HepG2 (cell line): ENCODE measurements at regions not wholly inside any gene's neighbourhood (a gene's known extent, or its start where the extent isn't known, plus 50 kb on each side); places are given as distances from the start of the nearest gene placed in this dataset.

Experiments
- ATAC-seq: fragments of 200-7000 bp; cut with Tn5 transposase; 3 replicates; pipeline ENCODE4 v1.9.1; 2020; ENCODE audit warnings: mild to moderate bottlenecking, moderate library complexity
- BruUV-seq: library from RNA; stranded (reverse); fragments of 400-500 nt; replicated peaks from 2 replicates; lab custom pipeline; 2021; lab: Mats Ljungman, UMichigan
- CTCF ChIA-PET: fragments of 300-600 bp; formaldehyde crosslinking; extraction: SDS; loops from one replicate; lab custom pipeline; 2021; ENCODE audit warnings: low total read pairs, inconsistent platforms, low intra/inter-chr PET ratio; lab: Yijun Ruan, JAX
- POLR2A ChIA-PET: fragments of 350-600 bp; sonication (Branson Sonifier 250); formaldehyde crosslinking; loops from one replicate; lab custom pipeline; 2020; ENCODE audit warnings: antibody characterized with exemption, inconsistent platforms; lab: Yijun Ruan, JAX
- DNase-seq: peaks from one replicate; pipeline ENCODE4 v3.0.0-alpha.2; 2015; ENCODE audit warnings: low spot score
- FAIRE-seq: peaks from 3 replicates; lab custom pipeline; 2011; peaks lifted over from hg19 to GRCh38; lab: Jason Lieb, UNC
- H2AFZ ChIP-seq: one replicate; pipeline ENCODE4 v1.6.1; 2011; ENCODE audit warnings: low read length, inconsistent platforms
- H3K27ac ChIP-seq: fragments of 300-600 bp; 3 replicates; pipeline ENCODE4 v1.8.0; 2011; ENCODE audit warnings: mixed run types, mild to moderate bottlenecking, mixed read lengths, low read length, inconsistent platforms; ENCODE audit not compliant: insufficient read depth; ENCODE audit errors: extremely low read length
- H3K27me3 ChIP-seq, 2 experiments: fragments of 200-600 bp in 1 of 2; 2 replicates in 1 of 2; 3 replicates in 1 of 2; pipeline versions ENCODE4 v1.6.0 to v1.8.0; 2011; ENCODE audit warnings: low read length in 2 of 2, mild to moderate bottlenecking in 2 of 2, moderate library complexity in 2 of 2, inconsistent platforms in 1 of 2; ENCODE audit not compliant: insufficient read depth in 2 of 2, control insufficient read depth in 1 of 2
- H3K36me3 ChIP-seq, 2 experiments: fragments of 200-600 bp in 1 of 2; replicated peaks in 1 of 2; 2 replicates in 1 of 2; 3 replicates in 1 of 2; pipeline versions ENCODE4 v1.5.1 to v1.8.0; 2011; ENCODE audit warnings: low read length in 2 of 2, inconsistent platforms in 1 of 2; ENCODE audit not compliant: insufficient read depth in 2 of 2, control insufficient read depth in 1 of 2
- H3K4me1 ChIP-seq: 2 replicates; pipeline ENCODE4 v1.5.1; 2012; ENCODE audit warnings: low read length, inconsistent platforms; ENCODE audit not compliant: insufficient read depth
- H3K4me2 ChIP-seq: 2 replicates; pipeline ENCODE4 v1.6.0; 2011; ENCODE audit warnings: low read depth, low read length, inconsistent platforms
- H3K4me3 ChIP-seq, 3 experiments: fragments of 200-600 bp in 1 of 3; sonication (generic), shearing (Covaris generic) in 1 of 3; replicated peaks in 1 of 3; 2 replicates each; pipeline ENCODE4 v1.5.1; 2011 to 2016; ENCODE audit warnings: low read length in 3 of 3, inconsistent platforms in 2 of 3, low read depth in 2 of 3, mild to moderate bottlenecking in 2 of 3, control low read depth in 1 of 3, mixed read lengths in 1 of 3; ENCODE audit not compliant: insufficient read depth in 1 of 3
- H3K79me2 ChIP-seq: one replicate; pipeline ENCODE4 v1.6.1; 2011; ENCODE audit warnings: low read length, inconsistent platforms; ENCODE audit not compliant: insufficient read depth
- H3K9ac ChIP-seq: 2 replicates; pipeline ENCODE4 v1.6.0; 2011; ENCODE audit warnings: mild to moderate bottlenecking, low read depth, low read length, inconsistent platforms; ENCODE audit not compliant: insufficient read depth
- H3K9me3 ChIP-seq: 2 replicates; pipeline ENCODE4 v1.5.1; 2012; ENCODE audit warnings: mild to moderate bottlenecking, low read length
- H4K20me1 ChIP-seq: 2 replicates; pipeline ENCODE4 v1.6.0; 2011; ENCODE audit warnings: inconsistent platforms, mild to moderate bottlenecking, low read length, moderate library complexity; ENCODE audit not compliant: insufficient read depth
- GATAD1 ChIP-seq: IDR thresholded peaks from 2 replicates; pipeline ENCODE4 v1.6.1; 2016; ENCODE audit warnings: missing genetic modification reagents, missing compliant biosample characterization
- HDAC1 ChIP-seq: sonication (generic); formaldehyde crosslinking; IDR thresholded peaks from 2 replicates; pipeline ENCODE4 v1.5.1; 2020; ENCODE audit warnings: mild to moderate bottlenecking, missing genetic modification reagents
- HOXA7 ChIP-seq: sonication (generic); formaldehyde crosslinking; IDR thresholded peaks from 2 replicates; pipeline ENCODE4 v1.8.1; 2022; ENCODE audit warnings: mild to moderate bottlenecking, missing genetic modification reagents, moderate library complexity
- IRX3 ChIP-seq: sonication (generic); formaldehyde crosslinking; IDR thresholded peaks from 2 replicates; pipeline ENCODE4 v1.8.1; 2023; ENCODE audit warnings: mild to moderate bottlenecking, low read depth, missing genetic modification reagents, borderline replicate concordance
- KAT7 ChIP-seq: IDR thresholded peaks from 2 replicates; pipeline ENCODE4 v1.6.1; 2018; ENCODE audit warnings: borderline replicate concordance, missing compliant biosample characterization
- MNT ChIP-seq: fragments of 450-650 bp; IDR thresholded peaks from 2 replicates; pipeline ENCODE4 v1.6.1; 2016
- NFRKB ChIP-seq: fragments of 450-650 bp; IDR thresholded peaks from 2 replicates; pipeline ENCODE4 v1.6.1; 2017
- PHB2 ChIP-seq: fragments of 450-650 bp; IDR thresholded peaks from 2 replicates; pipeline ENCODE4 v1.6.1; 2018; ENCODE audit not compliant: partially characterized antibody
- RBM39 ChIP-seq: fragments of 200-400 bp; formaldehyde crosslinking; IDR thresholded peaks from one replicate; pipeline ENCODE4 v1.6.1; 2018; ENCODE audit warnings: antibody characterized with exemption, mild to moderate bottlenecking, low read depth, low read length; ENCODE audit not compliant: poor library complexity, severe bottlenecking
- RFX5 ChIP-seq: IDR thresholded peaks from 2 replicates; pipeline ENCODE4 v1.6.1; 2011; ENCODE audit warnings: low read depth, low read length, improper control_type of control experiment
- SNRNP70 ChIP-seq: fragments of 200-400 bp; formaldehyde crosslinking; IDR thresholded peaks from 2 replicates; pipeline ENCODE4 v1.6.1; 2017; ENCODE audit warnings: mild to moderate bottlenecking, low read depth, low read length, moderate library complexity
- ZNF607 ChIP-seq: sonication (generic); formaldehyde crosslinking; IDR thresholded peaks from 2 replicates; pipeline ENCODE4 v1.5.1; 2020; ENCODE audit warnings: missing genetic modification reagents, mild to moderate bottlenecking, borderline replicate concordance
- ZNF841 ChIP-seq: sonication (generic); formaldehyde crosslinking; IDR thresholded peaks from 2 replicates; pipeline ENCODE4 v1.8.1; 2023; ENCODE audit warnings: missing genetic modification reagents, borderline replicate concordance
- WGBS: methylation state at CpG from one replicate; pipeline ENCODE4 v1.1.6; 2017; ENCODE audit warnings: low lambda C conversion rate; 5-methylcytosine and 5-hydroxymethylcytosine counted together
- in situ Hi-C: cut with HindIII; loops from 2 replicates; pipeline ENCODE4 v1.10.0; 2017; ENCODE audit warnings: low pct_unique_long_range_greater_than_20kb; ENCODE audit not compliant: extremely low pct_ligation_motif_present
- intact Hi-C: fragments of 100-400 bp; cut with micrococcal nuclease; formaldehyde crosslinking; loops from one replicate; pipeline ENCODE4 v1.10.0; 2022; ENCODE audit not compliant: unreplicated experiment
- TF ChIP-seq, protein P1 (sequence below): IDR thresholded peaks from 2 replicates; pipeline ENCODE4 v1.6.1; 2016; ENCODE audit warnings: missing compliant biosample characterization, missing genetic modification reagents, borderline replicate concordance
- TF ChIP-seq, protein P2 (sequence below): sonication (generic); formaldehyde crosslinking; conservative IDR thresholded peaks from 2 replicates; pipeline ENCODE4 v1.8.1; 2023; ENCODE audit warnings: missing genetic modification reagents
- TF ChIP-seq, protein P3 (sequence below), 2 experiments: fragments of 450-650 bp in 1 of 2; sonication (generic) in 1 of 2; formaldehyde crosslinking; IDR thresholded peaks; 2 replicates each; pipeline versions ENCODE4 v1.5.0 to v1.8.0; 2020 to 2022; ENCODE audit warnings: mild to moderate bottlenecking in 1 of 2, missing genetic modification reagents in 1 of 2

DNA sequence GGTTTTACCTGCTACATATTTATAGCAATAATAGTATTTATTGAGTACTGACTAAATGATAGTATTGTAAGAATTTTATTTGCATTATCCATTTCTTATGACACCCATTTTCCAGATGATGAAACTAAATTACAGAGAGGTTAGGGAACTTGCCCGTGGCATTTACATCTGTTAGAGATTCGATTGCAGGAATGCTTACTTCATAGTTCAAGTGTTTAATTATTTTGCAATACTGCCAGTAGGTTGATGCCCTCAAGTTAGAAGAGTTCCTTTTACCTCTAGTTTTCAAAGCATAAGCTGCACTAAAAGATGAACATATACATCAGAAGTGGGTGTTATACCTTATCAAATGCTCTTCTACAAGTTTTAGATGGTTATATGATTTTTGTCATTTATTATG lies 362.8 kb upstream of the RGMA start:
- BruUV-seq = no TSS peak
- H3K9me3 ChIP-seq = no peaks in the 10 kb centered on the region
- no peak overlapping the region for H3K4me3 ChIP-seq
- no peak overlapping the region for H3K9ac ChIP-seq
- no peak overlapping the region for H3K4me2 ChIP-seq
- no peak overlapping the region for H3K27ac ChIP-seq
- in situ Hi-C loops (no loop called here), intact Hi-C loops (no loop called here)
- ChIA-PET CTCF (no interaction called here), POLR2A (no interaction called here)
- no peaks in the 10 kb centered on the region for H3K79me2 ChIP-seq
- DNase-seq = no peak
- no peak for ATAC-seq
- no peak overlapping the region for H2AFZ ChIP-seq
- H3K36me3 ChIP-seq = no peaks in the 10 kb centered on the region
- 0% methylated on average over 2 of the region's 2 CpGs for WGBS
- H3K4me1 ChIP-seq = no peaks in the 10 kb centered on the region
- FAIRE-seq = no peak
- H4K20me1 ChIP-seq = no peaks in the 10 kb centered on the region
- TF ChIP-seq ZNF841 (CRISPR knock-in tag) (no peak), GATAD1 (no peak), HDAC1 (CRISPR knock-in tag) (no peak), ZNF607 (CRISPR knock-in tag) (no peak), NFRKB (no peak), PHB2 (no peak), KAT7 (no peak)
- TF ChIP-seq, protein P1, sequence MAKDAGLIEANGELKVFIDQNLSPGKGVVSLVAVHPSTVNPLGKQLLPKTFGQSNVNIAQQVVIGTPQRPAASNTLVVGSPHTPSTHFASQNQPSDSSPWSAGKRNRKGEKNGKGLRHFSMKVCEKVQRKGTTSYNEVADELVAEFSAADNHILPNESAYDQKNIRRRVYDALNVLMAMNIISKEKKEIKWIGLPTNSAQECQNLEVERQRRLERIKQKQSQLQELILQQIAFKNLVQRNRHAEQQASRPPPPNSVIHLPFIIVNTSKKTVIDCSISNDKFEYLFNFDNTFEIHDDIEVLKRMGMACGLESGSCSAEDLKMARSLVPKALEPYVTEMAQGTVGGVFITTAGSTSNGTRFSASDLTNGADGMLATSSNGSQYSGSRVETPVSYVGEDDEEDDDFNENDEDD = no peak
- H3K27me3 ChIP-seq = no peaks in the 10 kb centered on the region

DNA sequence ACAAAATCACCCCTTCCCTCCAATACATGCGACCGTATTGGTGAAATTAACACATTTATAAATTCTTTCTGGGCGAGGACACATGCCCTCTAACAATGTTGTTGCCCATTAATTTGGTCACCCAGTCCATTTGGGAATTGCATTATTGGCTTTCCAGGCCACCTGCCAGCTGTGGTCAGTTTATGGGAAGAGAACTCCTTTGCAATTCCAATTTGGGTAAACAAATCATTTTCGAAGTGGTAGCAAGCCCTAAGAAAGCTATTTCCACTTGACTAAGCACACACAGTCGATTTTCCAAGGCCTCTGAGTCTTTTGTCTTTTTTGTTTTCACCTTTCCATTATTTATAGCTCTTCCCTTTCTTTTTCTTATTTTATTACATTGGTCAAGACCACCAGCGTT lies 362.3 kb upstream of the RGMA start:
- no peak for FAIRE-seq
- TF ChIP-seq HOXA7 (CRISPR knock-in tag) (no peak), IRX3 (CRISPR knock-in tag) (no peak), SNRNP70 (no peak), RFX5 (no peak), RBM39 (no peak), MNT (no peak)
- TF ChIP-seq, protein P2, sequence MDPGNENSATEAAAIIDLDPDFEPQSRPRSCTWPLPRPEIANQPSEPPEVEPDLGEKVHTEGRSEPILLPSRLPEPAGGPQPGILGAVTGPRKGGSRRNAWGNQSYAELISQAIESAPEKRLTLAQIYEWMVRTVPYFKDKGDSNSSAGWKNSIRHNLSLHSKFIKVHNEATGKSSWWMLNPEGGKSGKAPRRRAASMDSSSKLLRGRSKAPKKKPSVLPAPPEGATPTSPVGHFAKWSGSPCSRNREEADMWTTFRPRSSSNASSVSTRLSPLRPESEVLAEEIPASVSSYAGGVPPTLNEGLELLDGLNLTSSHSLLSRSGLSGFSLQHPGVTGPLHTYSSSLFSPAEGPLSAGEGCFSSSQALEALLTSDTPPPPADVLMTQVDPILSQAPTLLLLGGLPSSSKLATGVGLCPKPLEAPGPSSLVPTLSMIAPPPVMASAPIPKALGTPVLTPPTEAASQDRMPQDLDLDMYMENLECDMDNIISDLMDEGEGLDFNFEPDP = no peak
- TF ChIP-seq, protein P3, sequence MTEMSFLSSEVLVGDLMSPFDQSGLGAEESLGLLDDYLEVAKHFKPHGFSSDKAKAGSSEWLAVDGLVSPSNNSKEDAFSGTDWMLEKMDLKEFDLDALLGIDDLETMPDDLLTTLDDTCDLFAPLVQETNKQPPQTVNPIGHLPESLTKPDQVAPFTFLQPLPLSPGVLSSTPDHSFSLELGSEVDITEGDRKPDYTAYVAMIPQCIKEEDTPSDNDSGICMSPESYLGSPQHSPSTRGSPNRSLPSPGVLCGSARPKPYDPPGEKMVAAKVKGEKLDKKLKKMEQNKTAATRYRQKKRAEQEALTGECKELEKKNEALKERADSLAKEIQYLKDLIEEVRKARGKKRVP (CRISPR knock-in tag; IDR thresholded peaks at IDR 0.05) = no peak

More for the DNA sequence above, 362.3 kb upstream of the RGMA start:
- Histone ChIP-seq H3K9ac (no peak overlapping the region), H3K27ac (no peak overlapping the region), H3K4me2 (no peak overlapping the region), H3K36me3 (no peaks in the 10 kb centered on the region), H3K27me3 (no peaks in the 10 kb centered on the region), H3K4me1 (no peaks in the 10 kb centered on the region), H2AFZ (no peak overlapping the region), H3K4me3 (no peak overlapping the region), H4K20me1 (no peaks in the 10 kb centered on the region), H3K79me2 (no peaks in the 10 kb centered on the region), H3K9me3 (no peaks in the 10 kb centered on the region)
- 11% methylated on average over 6 of the region's 6 CpGs for WGBS
- intact Hi-C loops = no loop called here
- ChIA-PET POLR2A (no interaction called here), CTCF (no interaction called here)
- ATAC-seq (no peak), DNase-seq (no peak)
- BruUV-seq = no TSS peak
- in situ Hi-C loops = no loop called here
